Right lobe of liver (tissue), 4 donors: ENCODE measurements at regions not wholly inside any gene's neighbourhood (a gene's known extent, or its start where the extent isn't known, plus 50 kb on each side); places are given as distances from the start of the nearest gene placed in this dataset.

Experiments
- CTCF ChIP-seq, 4 donors: fragments of 200-600 bp in 3 of 4; fragments of 450-650 bp in 1 of 4; IDR thresholded peaks; one replicate each; pipeline versions ENCODE4 v1.5.1 to v1.8.0; 2016 to 2022; ENCODE audit warnings: antibody characterized with exemption in 4 of 4, mild to moderate bottlenecking in 2 of 4
- POLR2A ChIP-seq: fragments of 450-650 bp; IDR thresholded peaks from one replicate; pipeline ENCODE4 v1.6.1; 2017; ENCODE audit warnings: antibody characterized with exemption, mild to moderate bottlenecking
- donor health status: DM: no; HTN: no; CAD: no.
- donor health status: DM: no; HTN: no; CAD: no.
- donor health status: DM: no; HTN: yes; CAD: no.

DNA sequence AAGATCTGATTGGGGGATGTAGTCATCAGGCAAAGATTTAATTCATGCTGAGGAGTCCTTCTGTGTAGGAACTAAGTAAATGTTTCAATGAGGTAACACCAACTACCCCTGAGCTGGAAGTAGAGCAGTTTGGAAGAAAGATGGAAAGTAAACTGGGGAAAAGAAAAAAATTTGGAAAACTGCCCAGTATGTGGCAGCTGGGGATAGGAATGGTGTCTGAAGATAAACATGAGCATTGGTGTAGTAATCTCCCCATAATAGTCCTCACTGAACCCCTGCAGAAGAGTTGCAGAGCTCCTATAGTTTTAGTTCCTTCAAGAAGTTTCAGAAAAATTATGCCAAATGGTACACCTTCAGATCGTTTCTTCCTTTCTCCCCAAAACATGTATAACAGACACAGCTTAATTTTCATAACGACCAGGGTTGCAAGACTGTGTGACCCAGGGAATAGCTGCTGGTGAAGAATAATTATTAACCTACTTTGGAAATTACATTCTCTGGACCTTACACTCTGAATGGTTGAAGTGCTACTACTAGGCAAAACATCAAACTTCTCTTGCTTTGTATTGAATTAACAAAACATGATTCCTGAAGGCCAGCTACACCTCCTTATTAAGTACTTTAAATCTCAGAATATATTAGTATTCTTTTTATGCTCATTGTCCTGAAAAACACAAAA is 446.4 kb upstream of the NRG3 start:
- no peak for TF ChIP-seq CTCF (IDR thresholded peaks at IDR 0.05)
- no peak for TF ChIP-seq POLR2A
